AG09319 (cell line): ENCODE measurements at regions not wholly inside any gene's neighbourhood (a gene's known extent, or its start where the extent isn't known, plus 50 kb on each side); places are given as distances from the start of the nearest gene placed in this dataset.
"Not testable (repeated sequence)": the region's sequence is repeated elsewhere in the genome, so short reads cannot be mapped to it uniquely, and the experiment has no call there.

Experiments
- DNase-seq: peaks from one replicate; pipeline ENCODE4 v3.0.0-alpha.2; 2010; ENCODE audit warnings: low read depth; ENCODE audit errors: extremely low read depth
- CTCF ChIP-seq: IDR thresholded peaks from 2 replicates; pipeline ENCODE4 v1.5.1; 2011; ENCODE audit warnings: low read depth, mild to moderate bottlenecking, inconsistent platforms, low read length, moderate library complexity

- DNase-seq: not testable (repeated sequence)
Measured at GRCh38 chr16:29330623-29331022, 75.9 kb downstream of the NPIPB11 start.

GRCh38 chr16:29328528-29328927 is 78.0 kb downstream of the NPIPB11 start:
- DNase-seq: not testable (repeated sequence)

- DNase-seq: peak; percentile 10
Measured at GRCh38 chr16:29327631-29328408, 78.7 kb downstream of the NPIPB11 start.

- not testable (repeated sequence) for DNase-seq
Measured at GRCh38 chr16:29326164-29327125, 80.1 kb downstream of the NPIPB11 start.

- DNase-seq: not testable (repeated sequence)
Measured at GRCh38 chr16:29323725-29324124, 82.8 kb downstream of the NPIPB11 start.

- no peak for TF ChIP-seq CTCF
- DNase-seq: no peak
Measured at GRCh38 chr16:29321585-29321984, 84.9 kb downstream of the NPIPB11 start.

- no peak for DNase-seq
- TF ChIP-seq CTCF: no peak
Measured at GRCh38 chr16:29321000-29321393, 85.5 kb downstream of the NPIPB11 start.

- DNase-seq: no peak
Measured at GRCh38 chr16:29320274-29320999, 86.1 kb downstream of the NPIPB11 start.

GRCh38 chr16:29319726-29320125 is 86.8 kb downstream of the NPIPB11 start:
- no peak for DNase-seq
- no peak for TF ChIP-seq CTCF

More at GRCh38 chr16:29320274-29320999, 86.1 kb downstream of the NPIPB11 start:
- TF ChIP-seq CTCF: no peak
